ENCODE measurements at regions not wholly inside any gene's neighbourhood (a gene's known extent, or its start where the extent isn't known, plus 50 kb on each side); places are given as distances from the start of the nearest gene placed in this dataset.

DNA sequence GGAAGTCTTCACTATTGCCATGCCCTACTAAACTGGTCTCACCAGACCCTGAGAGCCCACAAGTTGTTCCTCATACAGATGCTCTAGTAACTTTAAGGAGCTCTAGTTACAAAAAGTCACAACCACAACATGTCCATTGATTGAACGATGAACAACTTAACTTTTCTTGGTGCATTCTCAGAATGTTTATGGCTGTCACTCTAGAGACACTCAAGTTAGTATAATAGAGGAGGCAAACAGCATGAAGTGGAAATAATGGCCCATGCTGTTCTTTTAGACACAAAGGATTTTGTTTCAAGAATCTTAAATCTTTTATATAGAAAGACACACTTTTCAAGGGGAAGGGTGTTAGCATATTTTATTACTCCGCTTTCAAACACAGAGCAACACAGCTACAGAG lies 934.4 kb downstream of the HACE1 start:
- WGBS, 2 donors: 77 to 89% methylated on average over 2 of the region's 2 CpGs
- Histone ChIP-seq H3K4me3 (no peak overlapping the region), H3K36me3 (ENCODE audit: control insufficient read depth in 4 of 4, insufficient read depth in 4 of 4, low read length in 4 of 4) (no peaks in the 10 kb centered on the region), H3K27me3 (ENCODE audit: control insufficient read depth in 3 of 3, insufficient read depth in 3 of 3, low read length in 2 of 3) (no peaks in the 10 kb centered on the region), H3K27ac (ENCODE audit: low read depth in 1 of 2, low read length in 1 of 2) (no peak overlapping the region), H3K9me3 (ENCODE audit: control insufficient read depth in 4 of 4, insufficient read depth in 3 of 4, low read length in 3 of 4) (peaks cover 0 to 13% (median 0%) of the 10 kb centered on the region in 4 donors), H3K4me1 (ENCODE audit: control insufficient read depth in 5 of 5, insufficient read depth in 5 of 5, low read length in 5 of 5) (no peaks in the 10 kb centered on the region), H3K9ac (ENCODE audit: insufficient read depth in 1 of 2, low read length in 2 of 2) (no peak overlapping the region)
- ATAC-seq (ENCODE audit: insufficient read depth, low FRiP score) (no peak), DNase-seq (no peak)
- TF ChIP-seq, protein P1, sequence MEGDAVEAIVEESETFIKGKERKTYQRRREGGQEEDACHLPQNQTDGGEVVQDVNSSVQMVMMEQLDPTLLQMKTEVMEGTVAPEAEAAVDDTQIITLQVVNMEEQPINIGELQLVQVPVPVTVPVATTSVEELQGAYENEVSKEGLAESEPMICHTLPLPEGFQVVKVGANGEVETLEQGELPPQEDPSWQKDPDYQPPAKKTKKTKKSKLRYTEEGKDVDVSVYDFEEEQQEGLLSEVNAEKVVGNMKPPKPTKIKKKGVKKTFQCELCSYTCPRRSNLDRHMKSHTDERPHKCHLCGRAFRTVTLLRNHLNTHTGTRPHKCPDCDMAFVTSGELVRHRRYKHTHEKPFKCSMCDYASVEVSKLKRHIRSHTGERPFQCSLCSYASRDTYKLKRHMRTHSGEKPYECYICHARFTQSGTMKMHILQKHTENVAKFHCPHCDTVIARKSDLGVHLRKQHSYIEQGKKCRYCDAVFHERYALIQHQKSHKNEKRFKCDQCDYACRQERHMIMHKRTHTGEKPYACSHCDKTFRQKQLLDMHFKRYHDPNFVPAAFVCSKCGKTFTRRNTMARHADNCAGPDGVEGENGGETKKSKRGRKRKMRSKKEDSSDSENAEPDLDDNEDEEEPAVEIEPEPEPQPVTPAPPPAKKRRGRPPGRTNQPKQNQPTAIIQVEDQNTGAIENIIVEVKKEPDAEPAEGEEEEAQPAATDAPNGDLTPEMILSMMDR (IDR thresholded peaks at IDR 0.05; ENCODE audit: control extremely low read depth, extremely low read depth): no peak

DNA sequence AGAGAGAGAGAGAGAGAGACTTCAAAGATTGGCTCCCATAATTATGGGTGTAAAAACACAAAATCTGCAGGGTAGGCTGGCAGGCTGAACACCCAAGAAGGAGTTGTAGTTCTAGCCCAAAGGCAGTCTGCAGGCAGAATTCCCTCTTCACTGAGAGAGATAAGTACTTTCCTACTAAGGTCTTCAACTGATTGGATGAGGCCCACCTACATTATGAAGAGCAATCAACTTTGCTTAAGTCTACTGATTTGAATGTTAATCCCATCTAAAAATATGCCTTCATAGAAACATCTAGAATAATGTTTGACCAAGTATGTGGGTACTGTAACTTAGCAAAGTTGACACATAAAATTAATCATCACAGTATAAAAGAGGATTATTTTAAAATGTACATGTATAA lies 949.7 kb downstream of the HACE1 start:
- Histone ChIP-seq H3K4me3 (no peak overlapping the region), H3K9me3 (ENCODE audit: control insufficient read depth in 4 of 4, insufficient read depth in 3 of 4, low read length in 3 of 4) (peaks cover 0 to 5% (median under 1%) of the 10 kb centered on the region in 4 donors), H3K36me3 (ENCODE audit: control insufficient read depth in 4 of 4, insufficient read depth in 4 of 4, low read length in 4 of 4) (no peaks in the 10 kb centered on the region), H3K27me3 (ENCODE audit: control insufficient read depth in 3 of 3, insufficient read depth in 3 of 3, low read length in 2 of 3) (no peaks in the 10 kb centered on the region), H3K4me1 (ENCODE audit: control insufficient read depth in 5 of 5, insufficient read depth in 5 of 5, low read length in 5 of 5) (no peaks in the 10 kb centered on the region), H3K9ac (ENCODE audit: insufficient read depth in 1 of 2, low read length in 2 of 2) (no peak overlapping the region), H3K27ac (ENCODE audit: low read depth in 1 of 2, low read length in 1 of 2) (no peak overlapping the region)
- TF ChIP-seq, protein P1 (IDR thresholded peaks at IDR 0.05; ENCODE audit: control extremely low read depth, extremely low read depth): no peak
- ATAC-seq (ENCODE audit: insufficient read depth, low FRiP score) (no peak), DNase-seq (no peak)

DNA sequence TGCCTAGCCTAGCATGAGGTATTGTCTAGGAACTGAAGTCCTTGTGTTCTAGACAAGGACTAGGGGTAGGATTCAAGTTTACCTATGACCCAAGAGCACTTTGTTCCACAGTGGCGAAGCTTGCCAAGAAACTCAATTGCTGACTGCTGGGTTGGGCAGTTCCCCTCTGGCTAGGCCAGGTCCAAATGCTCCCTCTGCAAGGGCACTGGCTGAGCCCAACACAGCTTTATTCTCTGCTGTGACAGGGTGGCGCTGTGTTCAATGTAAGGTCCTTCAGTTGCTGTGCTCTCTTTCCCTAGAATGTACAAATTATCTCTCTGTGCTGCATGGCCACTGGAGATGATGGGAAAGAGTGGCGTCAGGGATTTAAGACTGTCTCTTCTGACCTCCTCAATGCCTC lies 950.8 kb downstream of the HACE1 start:
- DNase-seq: no peak
- H3K9ac ChIP-seq (ENCODE audit: insufficient read depth in 1 of 2, low read length in 2 of 2): no peak overlapping the region
- H3K36me3 ChIP-seq (ENCODE audit: control insufficient read depth in 4 of 4, insufficient read depth in 4 of 4, low read length in 4 of 4): no peaks in the 10 kb centered on the region
- H3K4me3 ChIP-seq: no peak overlapping the region
- WGBS, 2 donors: 81 to 89% methylated on average over 3 of the region's 3 CpGs
- H3K4me1 ChIP-seq (ENCODE audit: control insufficient read depth in 5 of 5, insufficient read depth in 5 of 5, low read length in 5 of 5): no peaks in the 10 kb centered on the region
- ATAC-seq (ENCODE audit: insufficient read depth, low FRiP score): no peak
- no peak overlapping the region for H3K27ac ChIP-seq (ENCODE audit: low read depth in 1 of 2, low read length in 1 of 2)
- TF ChIP-seq, protein P1 (IDR thresholded peaks at IDR 0.05; ENCODE audit: control extremely low read depth, extremely low read depth): no peak
- peaks cover 0 to 5% (median under 1%) of the 10 kb centered on the region in 4 donors for H3K9me3 ChIP-seq (ENCODE audit: control insufficient read depth in 4 of 4, insufficient read depth in 3 of 4, low read length in 3 of 4)
- H3K27me3 ChIP-seq (ENCODE audit: control insufficient read depth in 3 of 3, insufficient read depth in 3 of 3, low read length in 2 of 3): no peaks in the 10 kb centered on the region

DNA sequence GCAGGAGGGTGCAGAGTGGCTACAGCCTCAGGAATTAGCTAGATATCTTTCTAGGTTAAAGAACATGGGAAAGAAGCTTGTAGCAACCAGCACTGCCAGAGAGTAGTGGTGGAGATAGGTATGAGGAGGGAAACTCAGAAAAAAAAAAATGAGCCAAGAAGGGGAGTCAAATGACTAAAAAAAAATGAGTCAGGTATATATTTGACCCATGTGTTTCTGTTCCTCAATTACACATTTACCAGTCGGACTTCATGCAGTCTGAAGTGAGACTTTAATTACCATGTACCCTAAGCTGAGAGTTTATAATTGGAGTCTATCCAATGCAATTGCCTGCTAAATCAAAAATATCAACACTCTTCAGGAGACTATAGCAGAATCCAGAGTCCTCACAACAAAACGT lies 964.6 kb downstream of the HACE1 start:
- no peaks in the 10 kb centered on the region for H3K27me3 ChIP-seq (ENCODE audit: control insufficient read depth in 3 of 3, insufficient read depth in 3 of 3, low read length in 2 of 3)
- no peaks in the 10 kb centered on the region for H3K36me3 ChIP-seq (ENCODE audit: control insufficient read depth in 4 of 4, insufficient read depth in 4 of 4, low read length in 4 of 4)
- 86 to 90% methylated on average over 2 of the region's 2 CpGs for whole genome bisulfite sequencing, 2 donors
- no peak for ATAC-seq (ENCODE audit: insufficient read depth, low FRiP score)
- no peak overlapping the region for H3K9ac ChIP-seq (ENCODE audit: insufficient read depth in 1 of 2, low read length in 2 of 2)
- TF ChIP-seq, protein P1 (IDR thresholded peaks at IDR 0.05; ENCODE audit: control extremely low read depth, extremely low read depth): no peak
- H3K9me3 ChIP-seq (ENCODE audit: control insufficient read depth in 4 of 4, insufficient read depth in 3 of 4, low read length in 3 of 4): peaks cover 0 to 3% (median 0%) of the 10 kb centered on the region in 4 donors
- H3K4me1 ChIP-seq (ENCODE audit: control insufficient read depth in 5 of 5, insufficient read depth in 5 of 5, low read length in 5 of 5): peaks cover 0 to 3% (median 0%) of the 10 kb centered on the region in 5 donors
- H3K4me3 ChIP-seq: no peak overlapping the region
- no peak overlapping the region for H3K27ac ChIP-seq (ENCODE audit: low read depth in 1 of 2, low read length in 1 of 2)
- DNase-seq: no peak
